GM12878 (cell line): ENCODE measurements at regions not wholly inside any gene's neighbourhood (a gene's known extent, or its start where the extent isn't known, plus 50 kb on each side); places are given as distances from the start of the nearest gene placed in this dataset.

Experiments
- ATAC-seq: fragments of 200-7000 bp; cut with Tn5 transposase; 3 replicates; pipeline ENCODE4 v1.9.1; 2020; ENCODE audit warnings: mild to moderate bottlenecking, moderate library complexity
- BruUV-seq: library from RNA; stranded (reverse); fragments of 400-500 nt; replicated peaks from 2 replicates; lab custom pipeline; 2021; lab: Mats Ljungman, UMichigan
- CTCF ChIA-PET: fragments of 300-600 bp; sonication (Branson Sonifier 250); formaldehyde crosslinking; extraction: SDS; loops from one replicate; lab custom pipeline; 2021; ENCODE audit warnings: inconsistent platforms; lab: Yijun Ruan, JAX
- POLR2A ChIA-PET: fragments of 350-600 bp; formaldehyde crosslinking; extraction: SDS; loops from one replicate; lab custom pipeline; 2021; ENCODE audit warnings: inconsistent platforms; lab: Charles Lee
- RAD21 ChIA-PET: fragments of 300-600 bp; sonication (Branson Sonifier 250); formaldehyde crosslinking; loops from one replicate; lab custom pipeline; 2023; ENCODE audit warnings: antibody characterized with exemption; ENCODE audit not compliant: unreplicated experiment; lab: Charles Lee
- SMC1A ChIA-PET: fragments of 300-600 bp; sonication (Branson Sonifier 250); formaldehyde crosslinking; loops from one replicate; lab custom pipeline; 2023; ENCODE audit not compliant: unreplicated experiment, uncharacterized antibody; lab: Charles Lee
- DNase-seq: peaks from one replicate; pipeline ENCODE4 v3.0.0-alpha.2; 2011; ENCODE audit warnings: low read depth, low spot score
- FAIRE-seq: peaks from 3 replicates; lab custom pipeline; 2011; peaks lifted over from hg19 to GRCh38; lab: Jason Lieb, UNC
- H2AFZ ChIP-seq: 2 replicates; pipeline ENCODE4 v1.6.0; 2011; ENCODE audit warnings: low read depth, low read length, control low read depth; ENCODE audit not compliant: control insufficient read depth
- H3K27ac ChIP-seq: 2 replicates; pipeline ENCODE4 v1.5.1; 2011; ENCODE audit warnings: control low read depth; ENCODE audit not compliant: control insufficient read depth, insufficient read depth
- H3K27me3 ChIP-seq, 2 experiments: replicated peaks in 1 of 2; 2 replicates each; pipeline versions ENCODE4 v1.6.0 to v1.6.1; 2011; ENCODE audit warnings: low read length in 1 of 2; ENCODE audit not compliant: control insufficient read depth in 2 of 2, insufficient read depth in 2 of 2
- H3K36me3 ChIP-seq, 2 experiments: 2 replicates each; pipeline ENCODE4 v1.5.1; 2011; ENCODE audit warnings: low read length in 1 of 2; ENCODE audit not compliant: control insufficient read depth in 2 of 2, insufficient read depth in 2 of 2
- H3K4me1 ChIP-seq: 2 replicates; pipeline ENCODE4 v1.6.1; 2011; ENCODE audit warnings: mild to moderate bottlenecking, low read length, moderate library complexity, mixed read lengths; ENCODE audit not compliant: control insufficient read depth, insufficient read depth
- H3K4me2 ChIP-seq: 2 replicates; pipeline ENCODE4 v1.6.0; 2011; ENCODE audit warnings: control low read depth; ENCODE audit not compliant: control insufficient read depth, insufficient read depth
- H3K4me3 ChIP-seq: fragments of 200-600 bp; sonication (generic); 2 replicates; pipeline ENCODE4 v1.5.1; 2016
- H3K79me2 ChIP-seq: 2 replicates; pipeline ENCODE4 v1.6.0; 2011; ENCODE audit warnings: low read length; ENCODE audit not compliant: control insufficient read depth, insufficient read depth
- H3K9ac ChIP-seq: 2 replicates; pipeline ENCODE4 v1.8.0; 2011; ENCODE audit warnings: low read length, control low read depth, mixed read lengths; ENCODE audit not compliant: control insufficient read depth, insufficient read depth
- H3K9me3 ChIP-seq: replicated peaks from 3 replicates; pipeline ENCODE4 v1.5.1; 2011; ENCODE audit warnings: mild to moderate bottlenecking, low read length; ENCODE audit not compliant: control insufficient read depth, insufficient read depth
- H4K20me1 ChIP-seq: 2 replicates; pipeline ENCODE4 v1.6.0; 2011; ENCODE audit not compliant: control insufficient read depth, insufficient read depth
- BMI1 ChIP-seq: fragments of 450-650 bp; IDR thresholded peaks from 2 replicates; pipeline ENCODE4 v1.6.1; 2016; ENCODE audit warnings: mild to moderate bottlenecking, moderate library complexity, borderline replicate concordance
- CREM ChIP-seq: IDR thresholded peaks from 2 replicates; pipeline ENCODE4 v1.6.1; 2014; ENCODE audit warnings: antibody characterized with exemption, low read depth
- NBN ChIP-seq: fragments of 450-650 bp; IDR thresholded peaks from 2 replicates; pipeline ENCODE4 v1.6.1; 2016
- NFYB ChIP-seq: IDR thresholded peaks from 2 replicates; pipeline ENCODE4 v1.6.1; 2011; ENCODE audit warnings: low read depth, mild to moderate bottlenecking, low read length, improper control_type of control experiment, moderate library complexity; ENCODE audit not compliant: insufficient read depth
- SIN3A ChIP-seq: IDR thresholded peaks from 2 replicates; pipeline ENCODE4 v1.6.1; 2012; ENCODE audit warnings: low read depth, low read length, improper control_type of control experiment
- SMAD1 ChIP-seq: fragments of 450-650 bp; IDR thresholded peaks from 2 replicates; pipeline ENCODE4 v1.6.1; 2018; ENCODE audit warnings: mild to moderate bottlenecking, low read depth; ENCODE audit not compliant: partially characterized antibody
- WGBS: methylation state at CpG from one replicate; pipeline ENCODE4 v1.1.6; 2016; ENCODE audit warnings: low lambda C conversion rate; ENCODE audit not compliant: insufficient replicate concordance, insufficient coverage; ENCODE audit errors: missing lambda C conversion rate; 5-methylcytosine and 5-hydroxymethylcytosine counted together
- in situ Hi-C: fragments of 300-500 bp; cut with MboI; formaldehyde crosslinking; loops from 9 replicates; pipeline ENCODE4 v1.14.3; 2018; ENCODE audit warnings: mixed read lengths
- intact Hi-C: fragments of 100-400 bp; cut with micrococcal nuclease; formaldehyde crosslinking; loops from one replicate; pipeline ENCODE4 v1.14.2; 2022; ENCODE audit not compliant: unreplicated experiment
- TF ChIP-seq, protein P1 (sequence below): IDR thresholded peaks from 2 replicates; pipeline ENCODE4 v1.6.1; 2011; ENCODE audit warnings: low read depth, mild to moderate bottlenecking, low read length, moderate library complexity, borderline replicate concordance; ENCODE audit errors: extremely low read depth
- TF ChIP-seq, protein P2 (sequence below): fragments of 450-650 bp; IDR thresholded peaks from 2 replicates; pipeline ENCODE4 v1.6.1; 2016; ENCODE audit warnings: mild to moderate bottlenecking, moderate library complexity, borderline replicate concordance
- TF ChIP-seq, protein P3 (sequence below): fragments of 150-350 bp; IDR thresholded peaks from 2 replicates; pipeline ENCODE4 v1.6.1; 2014; ENCODE audit warnings: mild to moderate bottlenecking, low read depth, low read length
- TF ChIP-seq, protein P4 (sequence below): fragments of 150-350 bp; IDR thresholded peaks from 2 replicates; pipeline ENCODE4 v1.6.1; 2016; ENCODE audit warnings: low read depth, low read length
- TF ChIP-seq, protein P5 (sequence below): IDR thresholded peaks from 2 replicates; pipeline ENCODE4 v1.6.1; 2012; ENCODE audit warnings: low read length, inconsistent platforms

DNA sequence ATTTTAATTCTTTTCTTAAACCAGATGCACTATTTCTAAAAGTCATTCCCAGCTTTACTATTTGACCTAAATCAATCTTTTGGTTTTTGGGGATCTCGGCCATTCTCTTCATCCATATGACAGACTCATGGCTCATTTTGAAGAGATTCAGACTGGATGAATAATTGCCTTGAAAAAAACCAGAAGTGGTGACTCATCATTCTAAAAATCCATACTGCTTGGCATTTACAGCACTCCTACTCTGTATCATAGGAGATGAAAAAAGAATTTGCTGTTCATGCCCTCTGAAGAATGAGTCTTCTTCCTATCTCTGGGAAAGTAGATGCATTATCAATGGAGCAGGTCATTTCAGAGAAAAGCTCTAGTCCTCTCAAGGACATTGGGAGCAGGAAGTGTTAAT, 220.5 kb upstream of the RPS6KA3 start (continued):
- TF ChIP-seq, protein P1, sequence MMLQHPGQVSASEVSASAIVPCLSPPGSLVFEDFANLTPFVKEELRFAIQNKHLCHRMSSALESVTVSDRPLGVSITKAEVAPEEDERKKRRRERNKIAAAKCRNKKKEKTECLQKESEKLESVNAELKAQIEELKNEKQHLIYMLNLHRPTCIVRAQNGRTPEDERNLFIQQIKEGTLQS, result no peak
- TF ChIP-seq, protein P2, sequence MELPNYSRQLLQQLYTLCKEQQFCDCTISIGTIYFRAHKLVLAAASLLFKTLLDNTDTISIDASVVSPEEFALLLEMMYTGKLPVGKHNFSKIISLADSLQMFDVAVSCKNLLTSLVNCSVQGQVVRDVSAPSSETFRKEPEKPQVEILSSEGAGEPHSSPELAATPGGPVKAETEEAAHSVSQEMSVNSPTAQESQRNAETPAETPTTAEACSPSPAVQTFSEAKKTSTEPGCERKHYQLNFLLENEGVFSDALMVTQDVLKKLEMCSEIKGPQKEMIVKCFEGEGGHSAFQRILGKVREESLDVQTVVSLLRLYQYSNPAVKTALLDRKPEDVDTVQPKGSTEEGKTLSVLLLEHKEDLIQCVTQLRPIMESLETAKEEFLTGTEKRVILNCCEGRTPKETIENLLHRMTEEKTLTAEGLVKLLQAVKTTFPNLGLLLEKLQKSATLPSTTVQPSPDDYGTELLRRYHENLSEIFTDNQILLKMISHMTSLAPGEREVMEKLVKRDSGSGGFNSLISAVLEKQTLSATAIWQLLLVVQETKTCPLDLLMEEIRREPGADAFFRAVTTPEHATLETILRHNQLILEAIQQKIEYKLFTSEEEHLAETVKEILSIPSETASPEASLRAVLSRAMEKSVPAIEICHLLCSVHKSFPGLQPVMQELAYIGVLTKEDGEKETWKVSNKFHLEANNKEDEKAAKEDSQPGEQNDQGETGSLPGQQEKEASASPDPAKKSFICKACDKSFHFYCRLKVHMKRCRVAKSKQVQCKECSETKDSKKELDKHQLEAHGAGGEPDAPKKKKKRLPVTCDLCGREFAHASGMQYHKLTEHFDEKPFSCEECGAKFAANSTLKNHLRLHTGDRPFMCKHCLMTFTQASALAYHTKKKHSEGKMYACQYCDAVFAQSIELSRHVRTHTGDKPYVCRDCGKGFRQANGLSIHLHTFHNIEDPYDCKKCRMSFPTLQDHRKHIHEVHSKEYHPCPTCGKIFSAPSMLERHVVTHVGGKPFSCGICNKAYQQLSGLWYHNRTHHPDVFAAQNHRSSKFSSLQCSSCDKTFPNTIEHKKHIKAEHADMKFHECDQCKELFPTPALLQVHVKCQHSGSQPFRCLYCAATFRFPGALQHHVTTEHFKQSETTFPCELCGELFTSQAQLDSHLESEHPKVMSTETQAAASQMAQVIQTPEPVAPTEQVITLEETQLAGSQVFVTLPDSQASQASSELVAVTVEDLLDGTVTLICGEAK, result no peak
- TF ChIP-seq SMAD1, result no peak
- TF ChIP-seq SIN3A, result no peak
- TF ChIP-seq, protein P3, sequence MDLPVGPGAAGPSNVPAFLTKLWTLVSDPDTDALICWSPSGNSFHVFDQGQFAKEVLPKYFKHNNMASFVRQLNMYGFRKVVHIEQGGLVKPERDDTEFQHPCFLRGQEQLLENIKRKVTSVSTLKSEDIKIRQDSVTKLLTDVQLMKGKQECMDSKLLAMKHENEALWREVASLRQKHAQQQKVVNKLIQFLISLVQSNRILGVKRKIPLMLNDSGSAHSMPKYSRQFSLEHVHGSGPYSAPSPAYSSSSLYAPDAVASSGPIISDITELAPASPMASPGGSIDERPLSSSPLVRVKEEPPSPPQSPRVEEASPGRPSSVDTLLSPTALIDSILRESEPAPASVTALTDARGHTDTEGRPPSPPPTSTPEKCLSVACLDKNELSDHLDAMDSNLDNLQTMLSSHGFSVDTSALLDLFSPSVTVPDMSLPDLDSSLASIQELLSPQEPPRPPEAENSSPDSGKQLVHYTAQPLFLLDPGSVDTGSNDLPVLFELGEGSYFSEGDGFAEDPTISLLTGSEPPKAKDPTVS, result no peak

DNA sequence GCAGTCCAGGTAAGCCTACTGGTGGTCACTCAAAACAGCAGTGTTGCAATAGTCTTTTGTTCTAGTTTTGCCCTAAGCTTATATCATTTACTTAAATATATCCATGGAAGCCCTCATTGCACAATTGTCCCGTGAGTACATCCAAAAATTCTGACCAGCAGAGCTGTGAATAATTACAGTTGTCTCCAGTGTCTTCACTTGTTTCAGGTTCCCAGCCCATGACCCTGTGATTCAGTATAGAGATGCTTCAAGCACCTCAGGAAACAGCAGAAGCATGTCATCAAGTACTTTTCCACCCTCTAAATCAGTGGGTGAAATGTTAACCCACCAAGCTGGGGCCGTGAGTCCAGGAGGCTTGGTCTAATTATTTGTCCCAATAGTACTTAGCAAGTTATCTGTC, 214.9 kb upstream of the RPS6KA3 start:
- ChIA-PET RAD21 (no interaction called here), POLR2A (no interaction called here), SMC1A (interaction anchor here (0.7 to 1.1 kb wide), 3 partner anchors 10 to 1137 kb away, joined by 3 to 5 read pairs (median 4); no protein-coding TSS in a partner anchor), CTCF (interaction anchor here (0.7 kb wide), 1 partner anchor 17 kb away, joined by 5 read pairs; no protein-coding TSS in a partner anchor)
- no peak overlapping the region for H3K4me3 ChIP-seq
- H3K4me1 ChIP-seq, result no peaks in the 10 kb centered on the region; the same call in 1 of the 2 replicates
- no peaks in the 10 kb centered on the region; a peak in 1 of 4 replicates for H3K27me3 ChIP-seq
- 0% methylated on average over 2 of the region's 2 CpGs for WGBS
- in situ Hi-C loops, result no loop called here
- H3K36me3 ChIP-seq, result no peaks in the 10 kb centered on the region
- no peak overlapping the region for H2AFZ ChIP-seq
- no peak overlapping the region for H3K9ac ChIP-seq
- DNase-seq, result no peak
- no peaks in the 10 kb centered on the region for H3K79me2 ChIP-seq
- no peak overlapping the region for H3K4me2 ChIP-seq
- intact Hi-C loops, result no loop called here
- no peaks in the 10 kb centered on the region for H3K9me3 ChIP-seq
- TF ChIP-seq, protein P4, sequence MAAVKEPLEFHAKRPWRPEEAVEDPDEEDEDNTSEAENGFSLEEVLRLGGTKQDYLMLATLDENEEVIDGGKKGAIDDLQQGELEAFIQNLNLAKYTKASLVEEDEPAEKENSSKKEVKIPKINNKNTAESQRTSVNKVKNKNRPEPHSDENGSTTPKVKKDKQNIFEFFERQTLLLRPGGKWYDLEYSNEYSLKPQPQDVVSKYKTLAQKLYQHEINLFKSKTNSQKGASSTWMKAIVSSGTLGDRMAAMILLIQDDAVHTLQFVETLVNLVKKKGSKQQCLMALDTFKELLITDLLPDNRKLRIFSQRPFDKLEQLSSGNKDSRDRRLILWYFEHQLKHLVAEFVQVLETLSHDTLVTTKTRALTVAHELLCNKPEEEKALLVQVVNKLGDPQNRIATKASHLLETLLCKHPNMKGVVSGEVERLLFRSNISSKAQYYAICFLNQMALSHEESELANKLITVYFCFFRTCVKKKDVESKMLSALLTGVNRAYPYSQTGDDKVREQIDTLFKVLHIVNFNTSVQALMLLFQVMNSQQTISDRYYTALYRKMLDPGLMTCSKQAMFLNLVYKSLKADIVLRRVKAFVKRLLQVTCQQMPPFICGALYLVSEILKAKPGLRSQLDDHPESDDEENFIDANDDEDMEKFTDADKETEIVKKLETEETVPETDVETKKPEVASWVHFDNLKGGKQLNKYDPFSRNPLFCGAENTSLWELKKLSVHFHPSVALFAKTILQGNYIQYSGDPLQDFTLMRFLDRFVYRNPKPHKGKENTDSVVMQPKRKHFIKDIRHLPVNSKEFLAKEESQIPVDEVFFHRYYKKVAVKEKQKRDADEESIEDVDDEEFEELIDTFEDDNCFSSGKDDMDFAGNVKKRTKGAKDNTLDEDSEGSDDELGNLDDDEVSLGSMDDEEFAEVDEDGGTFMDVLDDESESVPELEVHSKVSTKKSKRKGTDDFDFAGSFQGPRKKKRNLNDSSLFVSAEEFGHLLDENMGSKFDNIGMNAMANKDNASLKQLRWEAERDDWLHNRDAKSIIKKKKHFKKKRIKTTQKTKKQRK, result no peak
- TF ChIP-seq BMI1 (no peak), CREM (no peak), NBN (no peak), NFYB (no peak)
- TF ChIP-seq, protein P5, sequence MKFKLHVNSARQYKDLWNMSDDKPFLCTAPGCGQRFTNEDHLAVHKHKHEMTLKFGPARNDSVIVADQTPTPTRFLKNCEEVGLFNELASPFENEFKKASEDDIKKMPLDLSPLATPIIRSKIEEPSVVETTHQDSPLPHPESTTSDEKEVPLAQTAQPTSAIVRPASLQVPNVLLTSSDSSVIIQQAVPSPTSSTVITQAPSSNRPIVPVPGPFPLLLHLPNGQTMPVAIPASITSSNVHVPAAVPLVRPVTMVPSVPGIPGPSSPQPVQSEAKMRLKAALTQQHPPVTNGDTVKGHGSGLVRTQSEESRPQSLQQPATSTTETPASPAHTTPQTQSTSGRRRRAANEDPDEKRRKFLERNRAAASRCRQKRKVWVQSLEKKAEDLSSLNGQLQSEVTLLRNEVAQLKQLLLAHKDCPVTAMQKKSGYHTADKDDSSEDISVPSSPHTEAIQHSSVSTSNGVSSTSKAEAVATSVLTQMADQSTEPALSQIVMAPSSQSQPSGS, result no peak
- BruUV-seq, result no TSS peak
- H4K20me1 ChIP-seq, result no peaks in the 10 kb centered on the region
- ATAC-seq, result no peak
- FAIRE-seq, result no peak
- no peak overlapping the region for H3K27ac ChIP-seq
